ENCODE measurements at regions not wholly inside any gene's neighbourhood (a gene's known extent, or its start where the extent isn't known, plus 50 kb on each side); places are given as distances from the start of the nearest gene placed in this dataset.

- Mint-ChIP-seq H3K27ac (no peak overlapping the region), H3K4me3 (no peak overlapping the region), H3K4me1 (ENCODE audit: low read depth) (no peaks in the 10 kb centered on the region), H3K9me3 (peaks cover 10% of the 10 kb centered on the region), H3K27me3 (peaks cover 8% of the 10 kb centered on the region), H3K36me3 (ENCODE audit: low read depth) (no peaks in the 10 kb centered on the region)
- DNase-seq = no peak
Measured at GRCh38 chr6:166073082-166073481, 94.6 kb downstream of the TBXT start.

GRCh38 chr6:166068768-166069167 lies 98.9 kb downstream of the TBXT start:
- Mint-ChIP-seq H3K36me3 (ENCODE audit: low read depth) (no peaks in the 10 kb centered on the region), H3K4me1 (ENCODE audit: low read depth) (no peaks in the 10 kb centered on the region), H3K27me3 (peaks cover 8% of the 10 kb centered on the region), H3K9me3 (peaks cover 12% of the 10 kb centered on the region), H3K27ac (no peak overlapping the region), H3K4me3 (no peak overlapping the region)
- no peak for DNase-seq

DNA sequence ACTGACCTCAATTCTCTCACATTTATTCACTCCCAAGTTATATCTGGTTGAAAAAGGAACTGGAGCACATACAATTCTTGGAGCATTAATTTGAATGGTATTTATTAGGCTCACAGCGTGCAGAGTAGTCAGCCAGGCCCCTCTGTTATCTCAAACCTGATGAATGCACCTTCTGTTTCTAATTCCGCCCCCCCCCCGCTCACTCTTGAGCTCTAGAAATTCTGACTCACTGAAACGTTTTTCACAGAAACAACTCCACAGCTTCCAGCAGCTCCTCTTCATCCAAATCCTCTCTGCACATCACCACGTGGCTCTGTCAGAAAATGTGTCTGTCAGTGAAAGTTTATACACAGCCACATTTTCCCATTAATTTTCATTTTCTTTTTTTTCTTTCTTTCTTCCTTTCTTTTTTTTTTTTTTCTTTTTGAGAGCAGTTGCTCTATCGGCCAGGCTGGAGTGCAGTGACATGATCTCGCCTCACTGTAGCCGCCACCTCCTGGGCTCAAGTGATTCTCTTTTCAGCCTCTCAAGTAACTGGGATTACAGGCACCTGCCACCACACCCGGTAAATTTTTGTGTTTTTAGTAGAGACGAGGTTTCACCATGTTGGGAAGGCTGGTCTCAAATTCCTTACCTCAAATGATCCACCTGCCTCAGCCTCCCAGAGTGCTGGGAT lies 109.4 kb downstream of the TBXT start:
- Mint-ChIP-seq H3K4me3 (no peak overlapping the region), H3K36me3 (ENCODE audit: low read depth) (no peaks in the 10 kb centered on the region), H3K4me1 (ENCODE audit: low read depth) (no peaks in the 10 kb centered on the region), H3K27me3 (peaks cover 6% of the 10 kb centered on the region), H3K27ac (no peak overlapping the region), H3K9me3 (peaks cover 19% of the 10 kb centered on the region)
- no peak for DNase-seq

GRCh38 chr6:166057431-166057830 lies 110.2 kb downstream of the TBXT start:
- no peak overlapping the region for H3K4me3 Mint-ChIP-seq
- H3K27ac Mint-ChIP-seq = no peak overlapping the region
- H3K4me1 Mint-ChIP-seq (ENCODE audit: low read depth) = no peaks in the 10 kb centered on the region
- no peaks in the 10 kb centered on the region for H3K36me3 Mint-ChIP-seq (ENCODE audit: low read depth)
- H3K27me3 Mint-ChIP-seq = peaks cover 6% of the 10 kb centered on the region
- no peak for DNase-seq
- H3K9me3 Mint-ChIP-seq = peaks cover 23% of the 10 kb centered on the region

- DNase-seq = no peak
- peaks cover 30% of the 10 kb centered on the region for H3K9me3 Mint-ChIP-seq
- no peaks in the 10 kb centered on the region for H3K36me3 Mint-ChIP-seq (ENCODE audit: low read depth)
- H3K27ac Mint-ChIP-seq = no peak overlapping the region
- H3K4me1 Mint-ChIP-seq (ENCODE audit: low read depth) = no peaks in the 10 kb centered on the region
- no peak overlapping the region for H3K4me3 Mint-ChIP-seq
- peaks cover 6% of the 10 kb centered on the region for H3K27me3 Mint-ChIP-seq
Measured at GRCh38 chr6:166056637-166057036, 111.0 kb downstream of the TBXT start.

- no peaks in the 10 kb centered on the region for H3K4me1 Mint-ChIP-seq (ENCODE audit: low read depth)
- no peaks in the 10 kb centered on the region for H3K36me3 Mint-ChIP-seq (ENCODE audit: low read depth)
- peaks cover 30% of the 10 kb centered on the region for H3K9me3 Mint-ChIP-seq
- no peak overlapping the region for H3K27ac Mint-ChIP-seq
- no peak for DNase-seq
- no peak overlapping the region for H3K4me3 Mint-ChIP-seq
- peaks cover 6% of the 10 kb centered on the region for H3K27me3 Mint-ChIP-seq
Measured at GRCh38 chr6:166055801-166056200, 111.8 kb downstream of the TBXT start.

- Mint-ChIP-seq H3K27me3 (peaks cover 2% of the 10 kb centered on the region), H3K36me3 (ENCODE audit: low read depth) (no peaks in the 10 kb centered on the region), H3K9me3 (peaks cover 30% of the 10 kb centered on the region), H3K27ac (no peak overlapping the region), H3K4me1 (ENCODE audit: low read depth) (no peaks in the 10 kb centered on the region), H3K4me3 (no peak overlapping the region)
- DNase-seq = no peak
Measured at GRCh38 chr6:166052837-166053236, 114.8 kb downstream of the TBXT start.

DNA sequence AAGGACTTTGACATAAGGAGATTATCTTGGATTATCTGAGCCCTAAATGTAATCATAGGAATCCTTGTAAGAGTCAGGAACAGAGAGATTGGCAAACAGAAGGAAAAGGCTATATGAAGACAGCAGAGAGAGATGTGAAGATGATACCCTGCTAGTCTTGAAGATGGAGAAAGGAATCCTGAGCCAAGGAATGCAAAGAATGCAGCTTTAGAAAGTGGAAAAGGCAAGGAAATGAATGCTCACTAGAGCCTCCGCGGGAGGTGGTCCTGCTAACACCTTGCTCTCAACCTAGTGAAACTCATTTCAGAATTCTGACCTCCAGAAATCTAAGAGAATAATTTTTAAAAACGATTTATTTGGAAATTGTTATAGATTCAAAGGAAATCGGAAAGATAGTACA lies 117.1 kb downstream of the TBXT start:
- DNase-seq = no peak
- H3K4me3 Mint-ChIP-seq = no peak overlapping the region

GRCh38 chr6:166046982-166047381 lies 120.7 kb downstream of the TBXT start:
- no peaks in the 10 kb centered on the region for H3K4me1 Mint-ChIP-seq (ENCODE audit: low read depth)
- no peak overlapping the region for H3K4me3 Mint-ChIP-seq
- H3K9me3 Mint-ChIP-seq = peaks cover 3% of the 10 kb centered on the region
- H3K27me3 Mint-ChIP-seq = peaks cover 7% of the 10 kb centered on the region
- no peak overlapping the region for H3K27ac Mint-ChIP-seq
- no peak for DNase-seq
- H3K36me3 Mint-ChIP-seq (ENCODE audit: low read depth) = no peaks in the 10 kb centered on the region

More for the DNA sequence above, 117.1 kb downstream of the TBXT start:
- Mint-ChIP-seq H3K27me3 (no peaks in the 10 kb centered on the region), H3K9me3 (peaks cover 29% of the 10 kb centered on the region), H3K4me1 (ENCODE audit: low read depth) (no peaks in the 10 kb centered on the region), H3K36me3 (ENCODE audit: low read depth) (no peaks in the 10 kb centered on the region), H3K27ac (no peak overlapping the region)

DNA sequence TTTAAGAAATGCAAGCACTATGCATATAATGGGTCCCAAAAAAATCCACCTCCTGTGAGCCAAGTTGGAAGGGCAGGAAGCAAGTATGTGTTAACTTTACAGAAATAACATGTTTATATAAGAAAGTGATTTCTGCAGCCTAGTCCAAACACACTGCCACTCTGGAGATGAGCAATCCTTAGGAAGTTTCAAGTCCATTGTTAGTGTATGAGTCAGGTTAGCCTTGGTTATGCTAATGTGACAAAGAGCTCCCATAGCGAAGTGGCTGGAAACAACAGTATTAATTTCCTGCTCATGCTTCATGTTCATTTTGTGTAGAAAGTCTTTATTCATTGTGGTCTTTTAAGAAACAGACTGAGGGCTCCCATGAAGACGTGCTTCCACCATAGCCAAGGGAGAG lies 121.4 kb downstream of the TBXT start:
- no peak for DNase-seq
- H3K27me3 Mint-ChIP-seq = peaks cover 7% of the 10 kb centered on the region
- no peaks in the 10 kb centered on the region for H3K4me1 Mint-ChIP-seq (ENCODE audit: low read depth)
- H3K36me3 Mint-ChIP-seq (ENCODE audit: low read depth) = no peaks in the 10 kb centered on the region
- H3K4me3 Mint-ChIP-seq = no peak overlapping the region
- no peaks in the 10 kb centered on the region for H3K9me3 Mint-ChIP-seq
- H3K27ac Mint-ChIP-seq = no peak overlapping the region

GRCh38 chr6:166045860-166046200 lies 121.8 kb downstream of the TBXT start:
- no peak overlapping the region for H3K4me3 Mint-ChIP-seq
- H3K27me3 Mint-ChIP-seq = peaks cover 7% of the 10 kb centered on the region
- H3K9me3 Mint-ChIP-seq = no peaks in the 10 kb centered on the region
- H3K4me1 Mint-ChIP-seq (ENCODE audit: low read depth) = no peaks in the 10 kb centered on the region
- DNase-seq = no peak
- H3K27ac Mint-ChIP-seq = no peak overlapping the region
- H3K36me3 Mint-ChIP-seq (ENCODE audit: low read depth) = no peaks in the 10 kb centered on the region

- no peaks in the 10 kb centered on the region for H3K36me3 Mint-ChIP-seq (ENCODE audit: low read depth)
- H3K27ac Mint-ChIP-seq = no peak overlapping the region
- DNase-seq = no peak
- no peak overlapping the region for H3K4me3 Mint-ChIP-seq
- H3K4me1 Mint-ChIP-seq (ENCODE audit: low read depth) = no peaks in the 10 kb centered on the region
- H3K27me3 Mint-ChIP-seq = peaks cover 7% of the 10 kb centered on the region
- no peaks in the 10 kb centered on the region for H3K9me3 Mint-ChIP-seq
Measured at GRCh38 chr6:166045173-166045859, 122.3 kb downstream of the TBXT start.

- no peak overlapping the region for H3K27ac Mint-ChIP-seq
- DNase-seq = no peak
- H3K27me3 Mint-ChIP-seq = peaks cover 7% of the 10 kb centered on the region
- no peaks in the 10 kb centered on the region for H3K4me1 Mint-ChIP-seq (ENCODE audit: low read depth)
- peaks cover 11% of the 10 kb centered on the region for H3K9me3 Mint-ChIP-seq
- no peak overlapping the region for H3K4me3 Mint-ChIP-seq
- H3K36me3 Mint-ChIP-seq (ENCODE audit: low read depth) = no peaks in the 10 kb centered on the region
Measured at GRCh38 chr6:166041277-166041676, 126.4 kb downstream of the TBXT start.

GRCh38 chr6:166040292-166040691 lies 127.4 kb downstream of the TBXT start:
- Mint-ChIP-seq H3K36me3 (ENCODE audit: low read depth) (no peaks in the 10 kb centered on the region), H3K4me1 (ENCODE audit: low read depth) (no peaks in the 10 kb centered on the region), H3K9me3 (peaks cover 11% of the 10 kb centered on the region), H3K27me3 (peaks cover 7% of the 10 kb centered on the region), H3K27ac (no peak overlapping the region), H3K4me3 (no peak overlapping the region)
- DNase-seq = no peak

DNA sequence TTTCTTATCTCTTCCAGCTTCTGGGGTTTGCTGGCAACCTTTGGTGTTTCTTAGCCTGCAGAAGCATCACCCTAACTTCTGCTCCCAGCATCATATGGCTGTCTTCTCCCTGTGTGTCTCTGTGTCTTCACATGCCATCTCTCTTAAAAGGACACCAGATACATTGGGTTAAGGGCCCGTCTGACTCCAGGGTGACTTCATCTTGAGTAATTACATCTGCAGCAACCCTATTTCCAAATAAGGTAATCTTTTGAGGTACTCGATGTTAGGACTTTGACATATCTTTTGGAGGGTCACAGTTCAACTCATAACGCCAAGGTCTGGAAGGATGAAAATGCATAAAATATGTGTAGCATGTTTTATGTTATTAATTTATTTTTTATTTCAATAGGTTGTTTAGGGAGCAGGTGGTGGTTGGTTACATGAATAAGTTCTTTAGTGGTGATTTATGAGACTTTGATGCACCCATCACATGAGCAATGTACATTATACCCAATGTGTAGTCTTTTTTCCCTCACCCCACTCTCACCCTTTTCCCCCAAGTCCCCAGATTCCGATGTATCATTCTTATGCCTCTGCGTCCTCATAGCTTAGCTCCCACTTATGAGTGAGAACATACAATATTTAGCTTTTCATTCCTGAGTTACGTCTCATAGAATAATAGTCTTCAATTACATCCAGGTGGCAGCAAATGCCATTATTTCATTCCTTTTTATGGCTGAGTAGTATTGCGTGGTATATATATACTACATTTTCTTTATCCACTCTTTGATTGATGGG lies 131.1 kb downstream of the TBXT start:
- no peak overlapping the region for H3K4me3 Mint-ChIP-seq
- H3K27me3 Mint-ChIP-seq = no peaks in the 10 kb centered on the region
- H3K36me3 Mint-ChIP-seq (ENCODE audit: low read depth) = no peaks in the 10 kb centered on the region
- no peak for DNase-seq
- no peaks in the 10 kb centered on the region for H3K4me1 Mint-ChIP-seq (ENCODE audit: low read depth)
- H3K9me3 Mint-ChIP-seq = peaks cover 13% of the 10 kb centered on the region
- H3K27ac Mint-ChIP-seq = no peak overlapping the region
